CD14-positive monocyte (primary cell): ENCODE measurements at regions not wholly inside any gene's neighbourhood (a gene's known extent, or its start where the extent isn't known, plus 50 kb on each side); places are given as distances from the start of the nearest gene placed in this dataset.

Experiments used
- DNase-seq, 3 donors: peaks; one replicate each; pipeline ENCODE4 v3.0.0-alpha.2; 2011 to 2022
- H2AFZ ChIP-seq: 2 replicates; pipeline ENCODE4 v1.6.0; 2012; ENCODE audit warnings: mild to moderate bottlenecking, low read depth, low read length, inconsistent platforms; ENCODE audit not compliant: insufficient read depth, poor library complexity, severe bottlenecking
- H3K27ac ChIP-seq, 2 donors: 1 replicate in 1 of 2; 2 replicates in 1 of 2; pipeline ENCODE4 v1.5.1; 2012 to 2013; ENCODE audit warnings: low read length in 2 of 2, control low read depth in 1 of 2, inconsistent platforms in 1 of 2, low read depth in 1 of 2, mild to moderate bottlenecking in 1 of 2
- H3K27me3 ChIP-seq, 2 donors: one replicate each; pipeline versions ENCODE4 v1.6.0 to v1.6.1; 2011 to 2013; ENCODE audit warnings: low read length in 2 of 2; ENCODE audit not compliant: control insufficient read depth in 2 of 2, insufficient read depth in 2 of 2
- H3K36me3 ChIP-seq, 2 donors: replicated peaks in 1 of 2; 1 replicate in 1 of 2; 2 replicates in 1 of 2; pipeline versions ENCODE4 v1.5.1 to v1.6.1; 2012 to 2013; ENCODE audit warnings: low read length in 2 of 2, control low read depth in 1 of 2, inconsistent platforms in 1 of 2, mild to moderate bottlenecking in 1 of 2; ENCODE audit not compliant: insufficient read depth in 2 of 2, control insufficient read depth in 1 of 2
- H3K4me1 ChIP-seq, 2 donors: 1 replicate in 1 of 2; 2 replicates in 1 of 2; pipeline versions ENCODE4 v1.5.1 to v1.6.1; 2012 to 2013; ENCODE audit warnings: low read length in 2 of 2, control low read depth in 1 of 2, inconsistent platforms in 1 of 2, mild to moderate bottlenecking in 1 of 2, moderate library complexity in 1 of 2; ENCODE audit not compliant: insufficient read depth in 2 of 2, control insufficient read depth in 1 of 2
- H3K4me2 ChIP-seq: replicated peaks from 2 replicates; pipeline ENCODE3; 2012; ENCODE audit warnings: low read length, moderate library complexity, mild to moderate bottlenecking; ENCODE audit not compliant: poor library complexity, severe bottlenecking; ENCODE audit errors: extremely low read depth
- H3K4me3 ChIP-seq, 3 experiments: fragments of 200-600 bp in 1 of 3; sonication (generic) in 1 of 3; replicated peaks in 1 of 3; 1 replicate in 2 of 3; 2 replicates in 1 of 3; pipeline ENCODE4 v1.5.1; 2011 to 2013; ENCODE audit warnings: low read length in 3 of 3, mild to moderate bottlenecking in 3 of 3, control low read depth in 2 of 3, low read depth in 2 of 3, inconsistent platforms in 1 of 3, moderate library complexity in 1 of 3
- H3K79me2 ChIP-seq: 2 replicates; pipeline ENCODE4 v1.6.0; 2012; ENCODE audit warnings: mild to moderate bottlenecking, control low read depth, inconsistent platforms, low read length, moderate library complexity; ENCODE audit not compliant: insufficient read depth
- H3K9ac ChIP-seq: 2 replicates; pipeline ENCODE4 v1.6.0; 2017; ENCODE audit warnings: low read length, mild to moderate bottlenecking; ENCODE audit not compliant: insufficient read depth, poor library complexity, severe bottlenecking
- H3K9me3 ChIP-seq, 2 donors: replicated peaks in 1 of 2; 1 replicate in 1 of 2; 2 replicates in 1 of 2; pipeline versions ENCODE4 v1.5.1 to v1.6.1; 2012 to 2013; ENCODE audit warnings: low read length in 2 of 2, control low read depth in 1 of 2; ENCODE audit not compliant: control insufficient read depth in 1 of 2, insufficient read depth in 1 of 2
- H4K20me1 ChIP-seq: 2 replicates; pipeline ENCODE4 v1.6.0; 2012; ENCODE audit warnings: mild to moderate bottlenecking, low read length, control low read depth, moderate library complexity; ENCODE audit not compliant: insufficient read depth
- H3K27ac Mint-ChIP-seq, 7 donors: one replicate each; pipeline ENCODE4 v1.8.0; 2020; ENCODE audit warnings: mild to moderate bottlenecking in 7 of 7, mixed read lengths in 7 of 7, moderate library complexity in 6 of 7, inconsistent platforms in 2 of 7
- H3K27me3 Mint-ChIP-seq, 3 donors: one replicate each; pipeline ENCODE4 v1.8.0; 2021 to 2022; ENCODE audit warnings: low read depth in 3 of 3, mild to moderate bottlenecking in 3 of 3, mixed read lengths in 3 of 3, moderate library complexity in 3 of 3, inconsistent platforms in 1 of 3
- H3K36me3 Mint-ChIP-seq, 2 donors: one replicate each; pipeline ENCODE4 v1.8.0; 2020; ENCODE audit warnings: mixed read lengths in 2 of 2, inconsistent platforms in 1 of 2, mild to moderate bottlenecking in 1 of 2
- H3K4me1 Mint-ChIP-seq: one replicate; pipeline ENCODE4 v1.8.0; 2020; ENCODE audit warnings: mild to moderate bottlenecking, mixed read lengths
- H3K4me3 Mint-ChIP-seq, 2 donors: one replicate each; pipeline ENCODE4 v1.8.0; 2020; ENCODE audit warnings: mild to moderate bottlenecking in 2 of 2, mixed read lengths in 2 of 2, moderate library complexity in 1 of 2
- H3K9me3 Mint-ChIP-seq, 7 donors: one replicate each; pipeline ENCODE4 v1.8.0; 2020 to 2022; ENCODE audit warnings: mixed read lengths in 7 of 7, mild to moderate bottlenecking in 6 of 7, moderate library complexity in 6 of 7, inconsistent platforms in 2 of 7
- CTCF ChIP-seq: fragments of 200-600 bp; IDR thresholded peaks from one replicate; pipeline ENCODE4 v1.8.0; 2022; ENCODE audit warnings: antibody characterized with exemption, mild to moderate bottlenecking
- WGBS: methylation state at CpG from one replicate; pipeline ENCODE4 v1.1.5; 2013; ENCODE audit warnings: missing lambda C conversion rate; ENCODE audit not compliant: insufficient coverage; 5-methylcytosine and 5-hydroxymethylcytosine counted together
- intact Hi-C, 2 donors: fragments of 100-400 bp; cut with micrococcal nuclease; formaldehyde crosslinking; loops; one replicate each; pipeline versions ENCODE4 v1.15.0 to v1.15.1; 2023

- no peak overlapping the region for H3K27ac ChIP-seq
- H3K79me2 ChIP-seq: no peaks in the 10 kb centered on the region
- H4K20me1 ChIP-seq: no peaks in the 10 kb centered on the region
- H3K9me3 ChIP-seq: peaks cover 0 to 7% of the 10 kb centered on the region in 2 donors
- Mint-ChIP-seq H3K4me1 (no peaks in the 10 kb centered on the region), H3K36me3 (no peaks in the 10 kb centered on the region), H3K4me3 (no peak overlapping the region), H3K27me3 (no peaks in the 10 kb centered on the region), H3K27ac (no peak overlapping the region), H3K9me3 (peaks cover 0 to 7% (median 2%) of the 10 kb centered on the region in 7 donors)
- no peaks in the 10 kb centered on the region for H3K36me3 ChIP-seq
- no peak for DNase-seq
- H3K27me3 ChIP-seq: no peaks in the 10 kb centered on the region
- H3K4me3 ChIP-seq: no peak overlapping the region
- 81% methylated on average over 1 of the region's 1 CpG for WGBS
- TF ChIP-seq CTCF: no peak
- H3K4me2 ChIP-seq: no peak overlapping the region
- H3K9ac ChIP-seq: no peak overlapping the region
- intact Hi-C loops: no loop called here
- no peak overlapping the region for H2AFZ ChIP-seq
- no peaks in the 10 kb centered on the region for H3K4me1 ChIP-seq
Measured at GRCh38 chr4:60368986-60369385, 831.1 kb upstream of the ADGRL3 start.

- no peak for DNase-seq
- Mint-ChIP-seq H3K36me3 (no peaks in the 10 kb centered on the region), H3K27ac (no peak overlapping the region), H3K27me3 (peaks cover 0 to 1% (median 0%) of the 10 kb centered on the region in 3 donors), H3K4me1 (no peaks in the 10 kb centered on the region), H3K9me3 (peaks cover 0 to 6% (median 2%) of the 10 kb centered on the region in 7 donors), H3K4me3 (no peak overlapping the region)
- Histone ChIP-seq H2AFZ (no peak overlapping the region), H3K9ac (no peak overlapping the region), H3K79me2 (no peaks in the 10 kb centered on the region), H3K9me3 (no peaks in the 10 kb centered on the region), H3K4me2 (no peak overlapping the region), H4K20me1 (no peaks in the 10 kb centered on the region), H3K27me3 (no peaks in the 10 kb centered on the region), H3K36me3 (no peaks in the 10 kb centered on the region), H3K4me3 (no peak overlapping the region), H3K4me1 (no peaks in the 10 kb centered on the region), H3K27ac (no peak overlapping the region)
- no CpG with 5 or more reads among the region's 1 CpG for WGBS
- intact Hi-C loops: no loop called here
- TF ChIP-seq CTCF: no peak
Measured at GRCh38 chr4:60378010-60378409, 822.1 kb upstream of the ADGRL3 start.
